ENCODE measurements at regions not wholly inside any gene's neighbourhood (a gene's known extent, or its start where the extent isn't known, plus 50 kb on each side); places are given as distances from the start of the nearest gene placed in this dataset.

GRCh38 chr2:224211791-224212190, 172.7 kb upstream of the SERPINE2 start:
- no peak for TF ChIP-seq FOXK2 (IDR thresholded peaks at IDR 0.05)
- TF ChIP-seq HDGF (IDR thresholded peaks at IDR 0.05; ENCODE audit: borderline replicate concordance): no peak
- TF ChIP-seq TARDBP (IDR thresholded peaks at IDR 0.05): no peak
- no peak for TF ChIP-seq NFRKB (IDR thresholded peaks at IDR 0.05)
- no peak for TF ChIP-seq LEF1 (IDR thresholded peaks at IDR 0.05; ENCODE audit: borderline replicate concordance)
- TF ChIP-seq FOXA1 (IDR thresholded peaks at IDR 0.05): no peak
- no peak for TF ChIP-seq CTBP1 (IDR thresholded peaks at IDR 0.05; ENCODE audit: borderline replicate concordance)
- no peak for TF ChIP-seq SP1 (IDR thresholded peaks at IDR 0.05)
- no peak for TF ChIP-seq ZNF384 (IDR thresholded peaks at IDR 0.05)
- TF ChIP-seq ELF4 (IDR thresholded peaks at IDR 0.05): no peak
- no peak for TF ChIP-seq PKNOX1 (IDR thresholded peaks at IDR 0.05)
- no peak for TF ChIP-seq SUZ12 (IDR thresholded peaks at IDR 0.05)
- no peak for DNase-seq (ENCODE audit: extremely low spot score)
- ChIA-PET CTCF (no interaction called here), POLR2A (no interaction called here)

- CTCF ChIA-PET: no interaction called here
- POLR2A ChIA-PET: no interaction called here
Observed at GRCh38 chr2:224211181-224211480, 172.0 kb upstream of the SERPINE2 start.

GRCh38 chr2:224210286-224211180, 171.4 kb upstream of the SERPINE2 start:
- POLR2A ChIA-PET: no interaction called here
- no peak for DNase-seq (ENCODE audit: extremely low spot score)
- TF ChIP-seq HDGF (IDR thresholded peaks at IDR 0.05; ENCODE audit: borderline replicate concordance) (no peak), FOXM1 (IDR thresholded peaks at IDR 0.05; ENCODE audit: borderline replicate concordance) (no peak), L3MBTL2 (conservative IDR thresholded peaks at IDR 0.05) (no peak), PKNOX1 (IDR thresholded peaks at IDR 0.05) (no peak), ARNT (IDR thresholded peaks at IDR 0.05) (no peak)
- CTCF ChIA-PET: no interaction called here

More at GRCh38 chr2:224211181-224211480, 172.0 kb upstream of the SERPINE2 start:
- TF ChIP-seq FOXA1 (IDR thresholded peaks at IDR 0.05): no peak
- TF ChIP-seq FOXK2 (IDR thresholded peaks at IDR 0.05): no peak
- no peak for TF ChIP-seq LEF1 (IDR thresholded peaks at IDR 0.05; ENCODE audit: borderline replicate concordance)
- TF ChIP-seq PKNOX1 (IDR thresholded peaks at IDR 0.05): no peak
- no peak for TF ChIP-seq L3MBTL2 (conservative IDR thresholded peaks at IDR 0.05)
- TF ChIP-seq FOXM1 (IDR thresholded peaks at IDR 0.05; ENCODE audit: borderline replicate concordance): no peak
- no peak for DNase-seq (ENCODE audit: extremely low spot score)

GRCh38 chr2:224209555-224210285, 170.6 kb upstream of the SERPINE2 start:
- no peak for TF ChIP-seq CTBP1 (IDR thresholded peaks at IDR 0.05; ENCODE audit: borderline replicate concordance)
- TF ChIP-seq TARDBP (IDR thresholded peaks at IDR 0.05): no peak
- no peak for TF ChIP-seq PKNOX1 (IDR thresholded peaks at IDR 0.05)
- no peak for TF ChIP-seq ZNF384 (IDR thresholded peaks at IDR 0.05)
- TF ChIP-seq L3MBTL2 (conservative IDR thresholded peaks at IDR 0.05): no peak
- no peak for TF ChIP-seq SP1 (IDR thresholded peaks at IDR 0.05)
- TF ChIP-seq NFRKB (IDR thresholded peaks at IDR 0.05): no peak
- TF ChIP-seq ARNT (IDR thresholded peaks at IDR 0.05): no peak
- no peak for TF ChIP-seq SUZ12 (IDR thresholded peaks at IDR 0.05)
- POLR2A ChIA-PET: no interaction called here
- CTCF ChIA-PET: interaction anchor here (0.8 kb wide), 1 partner anchor 8 kb away, joined by 3 read pairs; no protein-coding TSS in a partner anchor
- DNase-seq (ENCODE audit: extremely low spot score): no peak

- ChIA-PET POLR2A (no interaction called here), CTCF (interaction anchor here (0.6 kb wide), 1 partner anchor 436 kb away, joined by 3 read pairs; no protein-coding TSS in a partner anchor)
- DNase-seq (ENCODE audit: extremely low spot score): no peak
- no peak for TF ChIP-seq SP1 (IDR thresholded peaks at IDR 0.05)
- no peak for TF ChIP-seq LEF1 (IDR thresholded peaks at IDR 0.05; ENCODE audit: borderline replicate concordance)
- no peak for TF ChIP-seq HDGF (IDR thresholded peaks at IDR 0.05; ENCODE audit: borderline replicate concordance)
- TF ChIP-seq NFRKB (IDR thresholded peaks at IDR 0.05): no peak
- no peak for TF ChIP-seq L3MBTL2 (conservative IDR thresholded peaks at IDR 0.05)
- no peak for TF ChIP-seq FOXK2 (IDR thresholded peaks at IDR 0.05)
- TF ChIP-seq ZNF384 (IDR thresholded peaks at IDR 0.05): no peak
- no peak for TF ChIP-seq ELF4 (IDR thresholded peaks at IDR 0.05)
- no peak for TF ChIP-seq ARNT (IDR thresholded peaks at IDR 0.05)
- no peak for TF ChIP-seq BHLHE40 (IDR thresholded peaks at IDR 0.05; ENCODE audit: borderline replicate concordance)
Observed at GRCh38 chr2:224208443-224208842, 169.4 kb upstream of the SERPINE2 start.

- no peak for TF ChIP-seq PKNOX1 (IDR thresholded peaks at IDR 0.05)
- no peak for TF ChIP-seq ARNT (IDR thresholded peaks at IDR 0.05)
- no peak for TF ChIP-seq LEF1 (IDR thresholded peaks at IDR 0.05; ENCODE audit: borderline replicate concordance)
- TF ChIP-seq BHLHE40 (IDR thresholded peaks at IDR 0.05; ENCODE audit: borderline replicate concordance): no peak
- no peak for TF ChIP-seq CTBP1 (IDR thresholded peaks at IDR 0.05; ENCODE audit: borderline replicate concordance)
- TF ChIP-seq NFRKB (IDR thresholded peaks at IDR 0.05): no peak
- no peak for TF ChIP-seq HDGF (IDR thresholded peaks at IDR 0.05; ENCODE audit: borderline replicate concordance)
- TF ChIP-seq TARDBP (IDR thresholded peaks at IDR 0.05): no peak
- TF ChIP-seq SUZ12 (IDR thresholded peaks at IDR 0.05): no peak
- TF ChIP-seq FOXK2 (IDR thresholded peaks at IDR 0.05): no peak
- TF ChIP-seq FOXA1 (IDR thresholded peaks at IDR 0.05): no peak
- no peak for TF ChIP-seq ELF4 (IDR thresholded peaks at IDR 0.05)
- TF ChIP-seq SP1 (IDR thresholded peaks at IDR 0.05): no peak
- no peak for TF ChIP-seq FOXM1 (IDR thresholded peaks at IDR 0.05; ENCODE audit: borderline replicate concordance)
- TF ChIP-seq ZNF384 (IDR thresholded peaks at IDR 0.05): no peak
- TF ChIP-seq L3MBTL2 (conservative IDR thresholded peaks at IDR 0.05): no peak
- ChIA-PET CTCF (no interaction called here), POLR2A (no interaction called here)
- no peak for DNase-seq (ENCODE audit: extremely low spot score)
Observed at GRCh38 chr2:224208007-224208406, 168.9 kb upstream of the SERPINE2 start.

All from HEK293T (cell line).